ENCODE measurements at regions not wholly inside any gene's neighbourhood (a gene's known extent, or its start where the extent isn't known, plus 50 kb on each side); places are given as distances from the start of the nearest gene placed in this dataset.

- DNase-seq, result no peak
These were observed 197.7 kb upstream of the POU3F1 start for GRCh38 chr1:38244218-38244845.

DNA sequence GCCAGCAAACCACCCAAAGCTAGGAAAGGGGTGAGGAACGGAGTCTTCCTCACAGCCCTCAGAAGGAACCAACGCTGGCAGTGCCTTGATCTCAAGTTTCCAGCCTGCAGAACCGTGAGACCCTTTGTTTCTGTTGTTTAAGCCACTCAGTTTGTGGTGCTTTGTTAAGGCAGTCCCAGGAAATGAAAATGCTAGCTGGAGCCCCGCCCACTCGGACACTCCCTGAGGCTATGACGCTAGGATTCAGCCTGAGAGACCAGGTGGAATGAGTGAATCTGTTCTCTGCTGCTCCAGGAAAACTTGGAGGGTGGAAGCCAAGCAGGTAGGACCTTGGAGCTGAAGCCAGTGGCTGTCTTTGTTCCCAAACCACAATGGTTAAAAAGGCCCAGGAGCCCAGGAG is 196.5 kb upstream of the POU3F1 start:
- DNase-seq, result no peak

DNA sequence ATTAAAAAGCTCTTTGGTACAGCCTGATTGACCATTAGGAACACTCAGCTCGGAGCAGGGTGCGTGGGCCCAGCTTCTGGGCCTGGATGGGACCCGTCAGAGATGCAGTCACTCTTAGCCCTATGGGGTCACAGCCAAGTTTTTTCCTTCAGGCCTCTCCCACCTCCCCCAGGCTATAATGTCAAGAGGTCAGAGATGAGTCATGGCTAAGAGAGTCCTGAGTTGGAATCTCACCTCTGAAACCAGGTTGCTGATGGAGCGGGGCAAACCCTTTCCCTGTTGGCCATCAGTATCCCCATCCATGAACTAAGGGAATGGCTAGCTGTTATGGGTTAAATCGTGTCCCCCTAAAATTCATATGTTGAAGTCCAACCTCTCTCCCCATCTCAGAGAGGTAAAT is 195.9 kb upstream of the POU3F1 start:
- no peak for DNase-seq

GRCh38 chr1:38241594-38242334 is 195.2 kb upstream of the POU3F1 start:
- DNase-seq, result no peak

DNA sequence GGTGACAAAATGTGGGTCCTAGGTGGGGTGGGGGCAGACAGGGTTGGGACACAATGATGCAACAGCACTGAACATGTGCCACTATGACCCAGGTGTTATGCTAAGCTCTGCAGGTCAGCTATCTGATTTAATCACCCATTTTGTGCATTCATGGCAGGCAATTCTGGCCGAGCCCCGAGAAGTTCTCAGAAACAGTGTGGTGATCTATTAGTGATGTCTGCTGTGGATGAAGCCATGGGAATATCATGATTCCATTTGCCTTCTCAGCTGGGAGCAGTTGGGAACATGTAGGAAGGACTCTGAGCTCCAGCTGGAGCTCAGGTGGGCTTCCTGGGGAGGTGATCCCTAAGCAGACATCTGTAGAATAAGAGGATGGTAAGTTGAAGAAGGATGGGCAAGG is 194.0 kb upstream of the POU3F1 start:
- no peak for DNase-seq

DNA sequence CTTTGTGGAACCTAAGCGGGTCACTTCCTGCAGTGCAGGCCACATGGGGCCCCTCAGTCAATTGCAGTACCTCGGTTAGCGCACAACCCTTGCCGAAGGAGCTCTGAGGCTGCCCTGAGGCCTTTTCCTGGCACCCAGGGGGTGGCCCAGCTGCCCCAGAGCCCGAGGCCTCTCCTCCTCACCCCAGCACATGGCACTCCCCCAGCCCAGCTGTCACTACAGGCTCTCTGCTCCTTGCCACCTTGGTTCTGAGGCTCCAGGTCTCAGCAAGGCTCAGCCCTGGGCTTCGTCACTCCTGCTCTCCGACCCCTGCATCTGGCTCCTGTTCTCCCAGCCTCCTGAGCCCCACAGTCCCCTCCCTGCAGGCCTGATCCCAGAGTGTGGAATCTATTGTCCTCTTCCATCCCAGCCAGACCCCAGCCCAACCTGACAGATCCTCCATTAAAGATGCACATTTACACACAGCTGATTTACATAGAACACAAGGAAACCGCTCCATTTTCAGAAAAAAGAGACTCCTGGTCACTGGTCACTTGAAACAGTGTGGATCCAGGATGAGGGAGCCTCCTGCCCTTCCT is 192.8 kb upstream of the POU3F1 start:
- no peak for DNase-seq

DNA sequence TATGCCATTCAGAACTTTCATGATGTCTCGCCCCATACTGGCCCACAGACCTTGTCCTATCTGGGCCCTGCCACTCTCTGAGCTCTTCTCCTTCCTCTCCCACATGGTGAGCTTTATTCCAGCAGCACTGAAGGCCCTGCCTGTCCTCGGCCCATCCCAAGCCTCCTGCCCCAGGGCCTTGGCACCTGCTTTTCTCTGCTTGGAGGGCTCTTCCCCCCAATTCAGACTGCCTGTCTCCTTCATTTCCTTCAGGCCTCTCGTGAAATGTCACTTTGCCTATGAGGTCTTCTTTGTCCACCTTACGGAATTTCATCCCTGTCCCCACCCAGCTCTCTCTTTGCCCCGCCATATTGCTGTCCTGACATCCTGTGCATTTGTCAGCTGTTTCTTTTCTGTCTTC is 191.7 kb upstream of the POU3F1 start:
- no peak for DNase-seq

DNA sequence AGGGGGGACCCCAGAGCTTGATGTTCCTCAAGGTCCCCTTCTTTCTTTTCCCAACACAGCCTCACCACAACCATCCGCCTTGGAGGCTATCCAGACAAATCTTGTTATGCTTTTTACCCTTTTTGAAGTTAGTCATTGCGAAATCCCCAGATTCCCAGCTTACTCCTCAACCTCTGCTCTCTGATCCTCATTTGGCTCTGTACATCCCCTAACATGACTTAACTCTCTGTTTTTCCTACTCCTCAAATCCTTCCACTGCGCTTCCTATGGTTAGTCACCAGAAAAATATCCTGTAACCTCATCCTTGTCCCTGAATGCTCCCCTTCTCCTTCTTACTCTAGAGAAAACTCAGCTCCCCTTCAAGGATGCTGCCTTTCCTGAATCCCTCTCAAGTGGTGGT is 189.1 kb upstream of the POU3F1 start:
- DNase-seq, result no peak

GRCh38 chr1:38231941-38232340 is 185.3 kb upstream of the POU3F1 start:
- DNase-seq, result no peak

DNA sequence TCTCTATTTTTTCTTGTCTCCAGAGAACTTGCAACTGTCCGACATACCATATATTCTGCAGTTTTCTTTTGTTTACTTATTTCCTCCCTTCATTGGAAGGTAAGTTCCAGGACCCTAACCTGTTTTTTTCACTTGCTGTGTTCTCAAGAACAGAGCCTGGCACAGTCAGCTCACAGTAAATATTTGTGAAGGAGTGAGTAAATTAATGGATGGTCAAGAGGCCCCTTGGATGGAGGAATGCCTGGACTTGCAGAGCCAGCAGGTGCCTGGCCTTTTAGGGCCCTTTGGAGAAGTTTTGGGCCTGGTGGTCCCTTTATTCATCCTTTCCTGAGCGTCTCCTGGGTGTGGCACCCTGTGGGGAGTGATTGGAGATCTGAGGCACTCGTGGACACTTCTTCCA is 182.1 kb upstream of the POU3F1 start:
- DNase-seq, result no peak

GRCh38 chr1:38225745-38226144 is 179.2 kb upstream of the POU3F1 start:
- no peak for DNase-seq

DNA sequence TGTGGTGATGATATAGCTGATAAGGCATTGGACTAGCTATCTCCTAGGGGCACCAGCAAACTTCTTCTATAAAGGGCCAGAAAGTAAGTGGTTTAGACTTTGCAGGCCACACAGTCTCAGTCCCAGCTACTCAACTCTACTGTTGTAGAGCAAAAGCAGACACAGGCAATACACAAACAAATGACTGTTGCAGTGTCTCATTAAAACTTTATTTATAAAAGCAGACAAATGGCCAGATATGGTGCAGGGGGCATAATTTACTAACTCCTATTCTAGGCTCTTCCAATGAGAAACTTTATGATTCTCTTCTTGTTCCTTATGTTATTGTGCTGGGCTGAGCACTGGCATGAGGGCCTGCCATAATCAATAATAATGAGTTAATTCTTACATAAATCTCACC is 176.8 kb upstream of the POU3F1 start:
- DNase-seq, result no peak

- DNase-seq, result no peak
These were observed 176.3 kb upstream of the POU3F1 start for GRCh38 chr1:38222891-38223290.

DNA sequence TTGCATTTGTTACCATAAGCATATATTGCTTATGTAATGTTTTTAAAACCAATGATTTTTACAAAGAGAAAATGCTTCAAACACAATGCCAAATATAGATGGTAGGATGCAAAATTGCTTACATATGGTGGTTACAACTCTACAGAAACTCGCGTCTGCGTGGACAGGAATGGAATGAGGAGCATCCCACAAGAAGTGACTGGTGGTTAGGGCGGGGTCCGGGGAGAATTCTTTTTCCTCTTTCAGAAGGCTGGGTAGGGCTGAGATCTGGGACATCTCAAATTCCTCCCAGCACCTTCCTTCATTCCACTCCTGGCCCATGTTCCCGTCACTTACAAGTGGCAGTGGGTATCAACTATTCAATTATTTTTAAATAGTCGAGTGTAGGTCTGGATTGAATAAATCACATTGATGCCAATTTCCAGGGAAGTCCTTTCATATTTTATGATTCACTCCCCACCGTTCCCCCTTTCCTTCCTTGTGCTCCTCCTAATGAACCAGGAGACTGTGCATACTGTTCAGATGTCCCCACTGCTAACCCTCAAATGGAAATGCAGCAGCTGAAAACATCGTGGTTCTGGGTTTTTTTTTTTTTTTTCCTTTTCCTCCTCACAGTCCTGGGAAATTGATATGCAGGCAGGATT is 174.5 kb upstream of the POU3F1 start:
- no peak for DNase-seq

DNA sequence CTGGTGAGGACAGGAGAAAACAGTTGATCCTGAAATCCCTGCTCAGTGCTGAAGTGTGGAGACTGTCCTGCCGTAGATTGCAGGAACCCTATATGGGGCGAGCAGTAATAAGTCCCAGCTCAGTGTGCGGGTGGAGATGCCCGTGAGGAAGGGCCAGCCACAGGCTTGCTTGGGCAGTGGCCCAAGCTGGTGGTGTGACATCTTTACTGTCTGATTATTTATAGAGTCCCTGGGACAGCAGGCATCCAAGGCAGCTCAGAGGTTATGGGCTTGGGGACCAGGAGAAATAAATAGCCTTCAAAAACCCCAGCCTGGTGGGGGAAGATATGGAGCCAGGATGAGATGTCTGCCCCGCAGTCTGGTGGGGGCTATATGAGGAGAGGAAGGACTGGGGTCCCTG is 170.7 kb upstream of the POU3F1 start:
- DNase-seq, result no peak

DNA sequence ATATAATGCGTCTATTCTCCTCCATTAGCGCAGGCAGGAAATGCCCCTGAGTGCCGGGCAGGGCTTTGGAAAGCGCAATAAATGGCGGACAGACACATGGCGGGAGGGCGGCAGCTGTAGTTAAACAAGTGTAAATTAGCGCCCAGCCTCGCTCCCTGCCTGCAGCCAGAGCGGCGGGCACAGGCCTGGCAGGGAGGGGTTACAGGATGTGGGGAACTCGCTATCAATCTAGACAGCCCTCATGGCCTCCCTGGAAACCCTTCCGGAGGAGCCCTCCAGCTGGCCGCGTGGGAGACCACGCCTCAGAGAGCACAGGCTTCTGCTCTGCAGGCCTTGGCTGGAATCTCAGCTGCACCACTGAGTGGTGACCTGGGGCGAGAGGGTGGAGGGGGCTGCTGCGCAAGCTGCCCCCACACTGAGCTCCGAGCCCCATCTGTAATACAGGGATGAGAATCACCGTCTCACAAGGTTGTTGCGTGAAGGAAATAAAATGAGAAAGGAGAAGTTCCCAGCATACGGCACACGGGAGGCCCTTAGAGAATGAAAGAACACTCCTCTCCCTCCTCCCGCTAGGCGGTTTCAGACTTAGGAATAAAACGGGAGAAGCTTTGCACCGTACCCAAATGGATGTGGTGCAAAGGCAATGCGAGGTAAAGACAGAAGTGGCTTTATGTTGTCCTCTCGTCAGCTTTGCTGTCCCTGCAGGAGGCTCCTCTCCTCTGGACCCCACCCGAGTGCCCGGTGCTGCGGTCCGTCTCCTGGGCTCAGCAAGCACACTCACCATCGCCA is 167.2 kb upstream of the POU3F1 start:
- no peak for DNase-seq

DNA sequence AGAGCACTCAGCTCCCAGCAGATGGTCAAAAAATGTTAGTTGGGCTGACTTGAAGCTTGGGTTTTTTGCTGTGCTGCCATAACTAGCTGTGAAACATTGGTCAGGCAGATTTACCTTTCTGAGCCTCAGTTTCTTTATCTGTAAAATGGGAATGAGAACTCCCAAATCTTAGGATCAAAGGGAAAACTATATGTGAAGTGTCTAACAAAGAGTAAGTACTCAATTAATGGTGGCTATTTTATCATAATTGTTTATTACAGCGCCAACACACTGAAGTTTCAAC is 164.2 kb upstream of the POU3F1 start:
- no peak for DNase-seq

DNA sequence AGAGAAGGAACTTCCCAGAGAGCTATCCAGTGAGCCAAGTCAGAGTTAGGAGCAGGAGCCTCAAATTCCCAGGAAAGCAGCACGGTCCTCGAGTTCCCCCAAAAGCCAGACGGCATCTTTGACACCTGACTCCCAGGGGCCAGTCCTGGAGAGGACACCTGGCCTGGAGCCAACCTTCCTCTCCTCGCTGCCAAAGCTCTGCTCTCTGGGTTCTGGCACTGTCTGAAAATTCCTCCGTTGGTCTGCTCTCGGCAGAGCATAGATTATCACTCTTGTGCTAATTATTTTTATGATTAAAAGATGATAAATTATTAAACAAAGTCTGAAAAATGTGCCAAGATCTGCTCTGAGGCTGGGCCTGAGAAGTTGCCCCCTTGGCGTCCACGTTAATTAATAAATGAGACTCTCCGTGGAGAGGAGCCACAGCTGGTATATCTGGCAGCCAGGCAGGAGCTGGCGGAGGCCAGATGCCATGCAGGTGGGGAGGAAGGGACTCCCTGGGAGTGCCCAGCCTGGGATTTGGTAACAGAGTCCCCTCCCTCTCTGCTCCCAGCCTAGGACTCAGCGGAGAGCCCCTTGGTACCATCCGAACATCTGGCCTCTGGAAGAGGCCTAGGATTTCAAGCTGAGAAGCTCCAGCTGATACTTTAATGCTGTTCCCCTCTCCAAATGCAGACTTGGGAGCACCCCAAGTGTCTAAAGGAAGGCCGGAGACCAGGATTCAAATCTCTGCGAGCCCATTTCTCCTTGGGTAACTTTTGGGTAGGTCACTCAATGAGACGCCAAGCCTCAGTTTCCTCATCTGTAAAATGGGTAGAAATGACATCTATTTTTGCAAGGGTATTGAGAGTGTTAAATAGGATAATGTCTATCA is 163.7 kb upstream of the POU3F1 start:
- no peak for DNase-seq

DNA sequence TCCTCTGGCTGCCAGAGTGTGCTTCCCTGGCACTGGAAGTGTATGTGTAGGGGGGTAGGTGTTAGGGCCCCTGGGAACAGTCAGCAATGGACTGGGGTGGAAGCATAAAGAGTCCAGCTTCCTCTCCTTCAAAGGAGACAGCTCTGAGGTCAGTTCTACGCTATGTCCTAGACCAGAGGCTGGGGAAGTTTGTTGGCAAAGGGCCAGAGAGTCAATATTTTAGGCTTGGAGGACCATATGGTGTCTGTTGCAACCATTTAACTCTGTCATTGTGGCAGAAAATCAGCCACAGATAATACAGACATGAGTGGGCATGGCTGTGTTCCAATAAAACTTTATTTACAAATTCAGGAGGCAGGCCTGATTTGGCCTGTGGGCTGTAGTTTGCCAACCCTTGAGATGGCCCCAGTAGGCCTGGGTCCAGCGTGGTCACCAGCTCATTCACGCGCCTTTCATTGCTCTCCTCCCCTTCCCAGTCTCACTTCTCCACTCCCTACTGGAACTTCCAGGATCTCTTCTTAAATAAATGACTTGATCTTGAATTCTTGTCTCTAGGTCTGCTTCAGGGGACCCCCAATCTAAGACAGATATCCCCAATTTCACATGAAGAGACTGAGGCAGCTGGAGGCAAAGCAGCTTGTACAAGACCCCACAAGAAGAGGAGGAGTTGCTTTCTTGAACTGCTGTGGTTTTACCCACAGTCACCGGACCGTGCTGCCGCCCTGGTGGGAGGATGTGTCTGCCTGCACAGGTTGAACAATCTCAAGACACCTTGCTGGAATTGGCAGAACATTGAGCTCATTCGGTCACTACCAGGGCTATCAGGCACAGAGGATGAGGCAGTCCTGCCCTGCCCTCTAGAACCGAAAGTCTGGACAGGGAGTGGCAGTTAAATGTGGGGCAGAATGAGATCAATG is 162.4 kb upstream of the POU3F1 start:
- DNase-seq, result no peak

GRCh38 chr1:38207906-38208305 is 161.3 kb upstream of the POU3F1 start:
- no peak for DNase-seq

DNA sequence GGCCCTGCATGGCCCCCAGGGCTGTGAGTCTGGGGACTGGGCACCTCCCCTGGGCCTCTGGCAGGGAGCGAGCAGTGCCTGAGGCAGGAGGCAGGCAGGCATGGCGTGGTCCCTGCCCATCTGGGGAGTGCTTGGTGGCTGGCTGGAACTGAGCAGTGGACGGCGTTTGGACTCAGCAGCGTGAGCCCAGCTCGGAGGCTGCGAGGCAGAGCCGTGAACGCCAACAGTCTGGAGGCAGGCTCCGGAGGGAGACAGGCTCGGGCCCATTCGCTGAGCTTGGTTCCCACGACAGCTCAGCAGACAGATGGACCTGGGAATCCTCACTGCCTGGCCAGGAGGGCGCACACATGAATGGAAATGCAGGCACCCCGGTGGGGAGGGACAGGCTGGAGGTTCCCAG is 160.7 kb upstream of the POU3F1 start:
- no peak for DNase-seq
